ENCODE measurements at regions not wholly inside any gene's neighbourhood (a gene's known extent, or its start where the extent isn't known, plus 50 kb on each side); places are given as distances from the start of the nearest gene placed in this dataset.
A peak's percentile ranks its signal among the peaks of the same experiment; 100 is the strongest.
"Not testable (repeated sequence)": the region's sequence is repeated elsewhere in the genome, so short reads cannot be mapped to it uniquely, and the experiment has no call there.

- DNase-seq, result no peak
- no peaks in the 10 kb centered on the region for H3K9me3 Mint-ChIP-seq
- H3K36me3 Mint-ChIP-seq (ENCODE audit: low read depth), result no peaks in the 10 kb centered on the region
- H3K4me3 Mint-ChIP-seq, result no peak overlapping the region
- intact Hi-C loops (cut with micrococcal nuclease), result loop anchor here (10.0 kb wide), 1 partner anchor 458 kb away; the partner anchor contains the start of gene B4GALT7
- no peaks in the 10 kb centered on the region for H3K27me3 Mint-ChIP-seq (ENCODE audit: low read depth)
- CTCF ChIA-PET, result no interaction called here
- peaks cover 5% of the 10 kb centered on the region for H3K4me1 Mint-ChIP-seq (ENCODE audit: low read depth)
- H3K27ac Mint-ChIP-seq, result no peak overlapping the region
Measured at GRCh38 chr5:178063277-178063676, 50.1 kb upstream of the N4BP3 start.

GRCh38 chr5:178058321-178059012, 54.9 kb upstream of the N4BP3 start:
- H3K4me1 Mint-ChIP-seq (ENCODE audit: low read depth), result peaks cover 4% of the 10 kb centered on the region
- no peak overlapping the region for H3K27ac Mint-ChIP-seq
- no peaks in the 10 kb centered on the region for H3K9me3 Mint-ChIP-seq
- no peak overlapping the region for H3K4me3 Mint-ChIP-seq
- DNase-seq, result no peak
- CTCF ChIA-PET, result interaction anchor here (0.6 kb wide), 1 partner anchor 72 kb away, joined by 7 read pairs; no protein-coding TSS in a partner anchor
- no peaks in the 10 kb centered on the region for H3K27me3 Mint-ChIP-seq (ENCODE audit: low read depth)
- intact Hi-C loops (cut with micrococcal nuclease), result no loop called here
- H3K36me3 Mint-ChIP-seq (ENCODE audit: low read depth), result no peaks in the 10 kb centered on the region

- CTCF ChIA-PET, result no interaction called here
Measured at GRCh38 chr5:178057839-178058238, 55.5 kb upstream of the N4BP3 start.

GRCh38 chr5:178056935-178057334, 56.4 kb upstream of the N4BP3 start:
- CTCF ChIA-PET, result interaction anchor here (0.6 kb wide), 1 partner anchor 74 kb away, joined by 4 read pairs; no protein-coding TSS in a partner anchor
- no peaks in the 10 kb centered on the region for H3K9me3 Mint-ChIP-seq
- no peaks in the 10 kb centered on the region for H3K36me3 Mint-ChIP-seq (ENCODE audit: low read depth)
- no peaks in the 10 kb centered on the region for H3K4me1 Mint-ChIP-seq (ENCODE audit: low read depth)
- intact Hi-C loops (cut with micrococcal nuclease), result no loop called here
- no peak overlapping the region for H3K4me3 Mint-ChIP-seq
- no peak for DNase-seq
- no peak overlapping the region for H3K27ac Mint-ChIP-seq
- H3K27me3 Mint-ChIP-seq (ENCODE audit: low read depth), result no peaks in the 10 kb centered on the region

More at GRCh38 chr5:178057839-178058238, 55.5 kb upstream of the N4BP3 start:
- H3K27ac Mint-ChIP-seq, result no peak overlapping the region
- H3K9me3 Mint-ChIP-seq, result no peaks in the 10 kb centered on the region
- DNase-seq, result no peak
- intact Hi-C loops (cut with micrococcal nuclease), result no loop called here
- no peak overlapping the region for H3K4me3 Mint-ChIP-seq
- no peaks in the 10 kb centered on the region for H3K36me3 Mint-ChIP-seq (ENCODE audit: low read depth)
- H3K4me1 Mint-ChIP-seq (ENCODE audit: low read depth), result peaks cover 4% of the 10 kb centered on the region
- no peaks in the 10 kb centered on the region for H3K27me3 Mint-ChIP-seq (ENCODE audit: low read depth)

- H3K27me3 Mint-ChIP-seq (ENCODE audit: low read depth); H3K4me1 Mint-ChIP-seq (ENCODE audit: low read depth); H3K36me3 Mint-ChIP-seq (ENCODE audit: low read depth); DNase-seq; H3K4me3 Mint-ChIP-seq; intact Hi-C loops (cut with micrococcal nuclease); H3K9me3 Mint-ChIP-seq; CTCF ChIA-PET; H3K27ac Mint-ChIP-seq: not testable (repeated sequence)
Measured at GRCh38 chr5:178055536-178055935, 57.8 kb upstream of the N4BP3 start.

GRCh38 chr5:178052062-178052461, 56.0 kb upstream of the PROP1 start:
- H3K9me3 Mint-ChIP-seq; intact Hi-C loops (cut with micrococcal nuclease); DNase-seq; H3K4me1 Mint-ChIP-seq (ENCODE audit: low read depth); H3K27me3 Mint-ChIP-seq (ENCODE audit: low read depth); CTCF ChIA-PET; H3K36me3 Mint-ChIP-seq (ENCODE audit: low read depth); H3K27ac Mint-ChIP-seq; H3K4me3 Mint-ChIP-seq: not testable (repeated sequence)

- H3K36me3 Mint-ChIP-seq (ENCODE audit: low read depth); H3K4me1 Mint-ChIP-seq (ENCODE audit: low read depth); H3K27ac Mint-ChIP-seq; intact Hi-C loops (cut with micrococcal nuclease); CTCF ChIA-PET; H3K4me3 Mint-ChIP-seq; H3K27me3 Mint-ChIP-seq (ENCODE audit: low read depth); DNase-seq; H3K9me3 Mint-ChIP-seq: not testable (repeated sequence)
Measured at GRCh38 chr5:178050873-178051272, 54.8 kb upstream of the PROP1 start.

GRCh38 chr5:178047943-178048342, 51.9 kb upstream of the PROP1 start:
- H3K4me3 Mint-ChIP-seq; intact Hi-C loops (cut with micrococcal nuclease); DNase-seq; H3K27me3 Mint-ChIP-seq (ENCODE audit: low read depth); H3K9me3 Mint-ChIP-seq; H3K36me3 Mint-ChIP-seq (ENCODE audit: low read depth); H3K4me1 Mint-ChIP-seq (ENCODE audit: low read depth); H3K27ac Mint-ChIP-seq; CTCF ChIA-PET: not testable (repeated sequence)

GRCh38 chr5:178046757-178047399, 50.8 kb upstream of the PROP1 start:
- intact Hi-C loops (cut with micrococcal nuclease); H3K9me3 Mint-ChIP-seq; H3K27ac Mint-ChIP-seq; H3K27me3 Mint-ChIP-seq (ENCODE audit: low read depth); H3K36me3 Mint-ChIP-seq (ENCODE audit: low read depth); H3K4me3 Mint-ChIP-seq; CTCF ChIA-PET; H3K4me1 Mint-ChIP-seq (ENCODE audit: low read depth): not testable (repeated sequence)
- peak; percentile 37 for DNase-seq

GRCh38 chr5:178045963-178046362, 49.9 kb upstream of the PROP1 start:
- not testable (repeated sequence) for H3K36me3 Mint-ChIP-seq (ENCODE audit: low read depth); H3K4me3 Mint-ChIP-seq

More at GRCh38 chr5:178045963-178046362, 49.9 kb upstream of the PROP1 start:
- CTCF ChIA-PET; intact Hi-C loops (cut with micrococcal nuclease); H3K4me1 Mint-ChIP-seq (ENCODE audit: low read depth); DNase-seq; H3K27ac Mint-ChIP-seq; H3K9me3 Mint-ChIP-seq; H3K27me3 Mint-ChIP-seq (ENCODE audit: low read depth): not testable (repeated sequence)
